HepG2 (cell line): ENCODE measurements at regions not wholly inside any gene's neighbourhood (a gene's known extent, or its start where the extent isn't known, plus 50 kb on each side); places are given as distances from the start of the nearest gene placed in this dataset.

Experiments
- ATAC-seq: fragments of 200-7000 bp; cut with Tn5 transposase; 3 replicates; pipeline ENCODE4 v1.9.1; 2020; ENCODE audit warnings: mild to moderate bottlenecking, moderate library complexity
- BruUV-seq: library from RNA; stranded (reverse); fragments of 400-500 nt; replicated peaks from 2 replicates; lab custom pipeline; 2021; lab: Mats Ljungman, UMichigan
- CTCF ChIA-PET: fragments of 300-600 bp; formaldehyde crosslinking; extraction: SDS; loops from one replicate; lab custom pipeline; 2021; ENCODE audit warnings: low total read pairs, inconsistent platforms, low intra/inter-chr PET ratio; lab: Yijun Ruan, JAX
- POLR2A ChIA-PET: fragments of 350-600 bp; sonication (Branson Sonifier 250); formaldehyde crosslinking; loops from one replicate; lab custom pipeline; 2020; ENCODE audit warnings: antibody characterized with exemption, inconsistent platforms; lab: Yijun Ruan, JAX
- DNase-seq: peaks from one replicate; pipeline ENCODE4 v3.0.0-alpha.2; 2015; ENCODE audit warnings: low spot score
- FAIRE-seq: peaks from 3 replicates; lab custom pipeline; 2011; peaks lifted over from hg19 to GRCh38; lab: Jason Lieb, UNC
- H2AFZ ChIP-seq: one replicate; pipeline ENCODE4 v1.6.1; 2011; ENCODE audit warnings: low read length, inconsistent platforms
- H3K27ac ChIP-seq: fragments of 300-600 bp; 3 replicates; pipeline ENCODE4 v1.8.0; 2011; ENCODE audit warnings: mixed run types, mild to moderate bottlenecking, mixed read lengths, low read length, inconsistent platforms; ENCODE audit not compliant: insufficient read depth; ENCODE audit errors: extremely low read length
- H3K27me3 ChIP-seq, 2 experiments: fragments of 200-600 bp in 1 of 2; 2 replicates in 1 of 2; 3 replicates in 1 of 2; pipeline versions ENCODE4 v1.6.0 to v1.8.0; 2011; ENCODE audit warnings: low read length in 2 of 2, mild to moderate bottlenecking in 2 of 2, moderate library complexity in 2 of 2, inconsistent platforms in 1 of 2; ENCODE audit not compliant: insufficient read depth in 2 of 2, control insufficient read depth in 1 of 2
- H3K36me3 ChIP-seq, 2 experiments: fragments of 200-600 bp in 1 of 2; replicated peaks in 1 of 2; 2 replicates in 1 of 2; 3 replicates in 1 of 2; pipeline versions ENCODE4 v1.5.1 to v1.8.0; 2011; ENCODE audit warnings: low read length in 2 of 2, inconsistent platforms in 1 of 2; ENCODE audit not compliant: insufficient read depth in 2 of 2, control insufficient read depth in 1 of 2
- H3K4me1 ChIP-seq: 2 replicates; pipeline ENCODE4 v1.5.1; 2012; ENCODE audit warnings: low read length, inconsistent platforms; ENCODE audit not compliant: insufficient read depth
- H3K4me2 ChIP-seq: 2 replicates; pipeline ENCODE4 v1.6.0; 2011; ENCODE audit warnings: low read depth, low read length, inconsistent platforms
- H3K4me3 ChIP-seq, 3 experiments: fragments of 200-600 bp in 1 of 3; sonication (generic), shearing (Covaris generic) in 1 of 3; replicated peaks in 1 of 3; 2 replicates each; pipeline ENCODE4 v1.5.1; 2011 to 2016; ENCODE audit warnings: low read length in 3 of 3, inconsistent platforms in 2 of 3, low read depth in 2 of 3, mild to moderate bottlenecking in 2 of 3, control low read depth in 1 of 3, mixed read lengths in 1 of 3; ENCODE audit not compliant: insufficient read depth in 1 of 3
- H3K79me2 ChIP-seq: one replicate; pipeline ENCODE4 v1.6.1; 2011; ENCODE audit warnings: low read length, inconsistent platforms; ENCODE audit not compliant: insufficient read depth
- H3K9ac ChIP-seq: 2 replicates; pipeline ENCODE4 v1.6.0; 2011; ENCODE audit warnings: mild to moderate bottlenecking, low read depth, low read length, inconsistent platforms; ENCODE audit not compliant: insufficient read depth
- H3K9me3 ChIP-seq: 2 replicates; pipeline ENCODE4 v1.5.1; 2012; ENCODE audit warnings: mild to moderate bottlenecking, low read length
- H4K20me1 ChIP-seq: 2 replicates; pipeline ENCODE4 v1.6.0; 2011; ENCODE audit warnings: inconsistent platforms, mild to moderate bottlenecking, low read length, moderate library complexity; ENCODE audit not compliant: insufficient read depth
- CCAR2 ChIP-seq: fragments of 200-400 bp; formaldehyde crosslinking; optimal IDR thresholded peaks from 2 replicates; pipeline ENCODE3; 2018; ENCODE audit warnings: low read depth, mild to moderate bottlenecking, low read length, moderate library complexity
- HHEX ChIP-seq: IDR thresholded peaks from 2 replicates; pipeline ENCODE4 v1.6.1; 2016; ENCODE audit warnings: control low read depth
- HOXA3 ChIP-seq: sonication (generic); formaldehyde crosslinking; IDR thresholded peaks from 2 replicates; pipeline ENCODE4 v1.5.0; 2020; ENCODE audit warnings: missing genetic modification reagents
- NPAS2 ChIP-seq: sonication (generic); formaldehyde crosslinking; IDR thresholded peaks from 2 replicates; pipeline ENCODE4 v1.8.0; 2022; ENCODE audit warnings: mild to moderate bottlenecking, missing genetic modification reagents, borderline replicate concordance
- PAWR ChIP-seq: sonication (generic); formaldehyde crosslinking; IDR thresholded peaks from 2 replicates; pipeline ENCODE4 v1.4.0; 2020; ENCODE audit warnings: missing genetic modification reagents, mild to moderate bottlenecking, borderline replicate concordance
- RORA ChIP-seq: sonication (generic); formaldehyde crosslinking; IDR thresholded peaks from 2 replicates; pipeline ENCODE4 v1.5.0; 2020; ENCODE audit warnings: mild to moderate bottlenecking, missing genetic modification reagents, moderate library complexity
- SNAPC2 ChIP-seq: sonication (generic); formaldehyde crosslinking; IDR thresholded peaks from 2 replicates; pipeline ENCODE4 v1.8.1; 2022; ENCODE audit warnings: mild to moderate bottlenecking, missing genetic modification reagents
- ZNF234 ChIP-seq: sonication (generic); formaldehyde crosslinking; conservative IDR thresholded peaks from 2 replicates; pipeline ENCODE4 v1.5.1; 2020; ENCODE audit warnings: mild to moderate bottlenecking, missing genetic modification reagents
- ZNF660 ChIP-seq: sonication (generic); formaldehyde crosslinking; IDR thresholded peaks from 2 replicates; pipeline ENCODE4 v1.5.1; 2020; ENCODE audit warnings: mild to moderate bottlenecking, low read depth, missing genetic modification reagents, borderline replicate concordance
- ZNF749 ChIP-seq: sonication (generic); formaldehyde crosslinking; IDR thresholded peaks from 2 replicates; pipeline ENCODE4 v1.8.0; 2022; ENCODE audit warnings: mild to moderate bottlenecking, missing genetic modification reagents, moderate library complexity, borderline replicate concordance
- WGBS: methylation state at CpG from one replicate; pipeline ENCODE4 v1.1.6; 2017; ENCODE audit warnings: low lambda C conversion rate; 5-methylcytosine and 5-hydroxymethylcytosine counted together
- in situ Hi-C: cut with HindIII; loops from 2 replicates; pipeline ENCODE4 v1.10.0; 2017; ENCODE audit warnings: low pct_unique_long_range_greater_than_20kb; ENCODE audit not compliant: extremely low pct_ligation_motif_present
- intact Hi-C: fragments of 100-400 bp; cut with micrococcal nuclease; formaldehyde crosslinking; loops from one replicate; pipeline ENCODE4 v1.10.0; 2022; ENCODE audit not compliant: unreplicated experiment
- TF ChIP-seq, protein P1 (sequence below): sonication (generic); formaldehyde crosslinking; IDR thresholded peaks from 2 replicates; pipeline ENCODE4 v1.4.0; 2020; ENCODE audit warnings: missing genetic modification reagents, borderline replicate concordance
- TF ChIP-seq, protein P2 (sequence below): IDR thresholded peaks from 2 replicates; pipeline ENCODE4 v1.6.1; 2012; ENCODE audit warnings: low read depth, low read length, improper control_type of control experiment

DNA sequence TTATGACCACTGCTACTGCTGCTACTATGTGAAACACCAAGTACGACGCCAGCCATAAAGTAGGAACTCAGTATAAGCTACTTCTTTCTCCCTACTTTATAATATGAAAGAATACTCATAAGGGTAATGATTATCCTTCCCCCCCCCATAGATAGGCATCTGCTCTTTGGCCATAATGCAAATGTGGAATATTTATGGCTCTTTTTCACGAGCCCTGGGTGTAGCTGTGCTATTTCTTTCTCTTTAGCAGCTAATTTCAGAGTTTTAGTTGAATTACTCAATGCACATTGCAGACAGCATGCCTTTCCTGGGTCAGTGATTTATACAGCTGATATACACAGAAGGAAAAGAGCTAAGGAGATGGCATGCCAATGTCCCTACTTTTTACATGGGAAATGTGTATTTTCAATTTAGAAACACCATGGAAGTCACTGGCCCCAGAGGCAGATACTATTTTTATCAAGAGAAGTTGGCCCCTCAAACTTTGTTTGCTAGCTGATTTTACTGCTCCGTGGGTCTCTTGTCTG is 234.1 kb upstream of the KIAA1217 start:
- FAIRE-seq (no peak), ATAC-seq (no peak), DNase-seq (no peak)
- TF ChIP-seq ZNF660 (CRISPR knock-in tag), result no peak
- TF ChIP-seq RORA (CRISPR knock-in tag), result no peak
- TF ChIP-seq, protein P1, sequence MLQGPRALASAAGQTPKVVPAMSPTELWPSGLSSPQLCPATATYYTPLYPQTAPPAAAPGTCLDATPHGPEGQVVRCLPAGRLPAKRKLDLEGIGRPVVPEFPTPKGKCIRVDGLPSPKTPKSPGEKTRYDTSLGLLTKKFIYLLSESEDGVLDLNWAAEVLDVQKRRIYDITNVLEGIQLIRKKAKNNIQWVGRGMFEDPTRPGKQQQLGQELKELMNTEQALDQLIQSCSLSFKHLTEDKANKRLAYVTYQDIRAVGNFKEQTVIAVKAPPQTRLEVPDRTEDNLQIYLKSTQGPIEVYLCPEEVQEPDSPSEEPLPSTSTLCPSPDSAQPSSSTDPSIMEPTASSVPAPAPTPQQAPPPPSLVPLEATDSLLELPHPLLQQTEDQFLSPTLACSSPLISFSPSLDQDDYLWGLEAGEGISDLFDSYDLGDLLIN (CRISPR knock-in tag), result no peak
- no peak for TF ChIP-seq CCAR2
- no peak for TF ChIP-seq NPAS2 (CRISPR knock-in tag)
- TF ChIP-seq HHEX, result no peak
- TF ChIP-seq HOXA3 (CRISPR knock-in tag), result no peak
- TF ChIP-seq, protein P2, sequence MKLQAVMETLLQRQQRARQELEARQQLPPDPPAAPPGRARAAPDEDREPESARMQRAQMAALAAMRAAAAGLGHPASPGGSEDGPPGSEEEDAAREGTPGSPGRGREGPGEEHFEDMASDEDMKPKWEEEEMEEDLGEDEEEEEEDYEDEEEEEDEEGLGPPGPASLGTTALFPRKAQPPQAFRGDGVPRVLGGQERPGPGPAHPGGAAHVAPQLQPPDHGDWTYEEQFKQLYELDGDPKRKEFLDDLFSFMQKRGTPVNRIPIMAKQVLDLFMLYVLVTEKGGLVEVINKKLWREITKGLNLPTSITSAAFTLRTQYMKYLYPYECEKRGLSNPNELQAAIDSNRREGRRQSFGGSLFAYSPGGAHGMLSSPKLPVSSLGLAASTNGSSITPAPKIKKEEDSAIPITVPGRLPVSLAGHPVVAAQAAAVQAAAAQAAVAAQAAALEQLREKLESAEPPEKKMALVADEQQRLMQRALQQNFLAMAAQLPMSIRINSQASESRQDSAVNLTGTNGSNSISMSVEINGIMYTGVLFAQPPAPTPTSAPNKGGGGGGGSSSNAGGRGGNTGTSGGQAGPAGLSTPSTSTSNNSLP, result no peak
- no peak for TF ChIP-seq SNAPC2 (CRISPR knock-in tag)
- no peak for TF ChIP-seq ZNF234 (CRISPR knock-in tag)
- TF ChIP-seq ZNF749 (CRISPR knock-in tag), result no peak
- TF ChIP-seq PAWR, result no peak
- no peaks in the 10 kb centered on the region for H3K4me1 ChIP-seq
- no peaks in the 10 kb centered on the region for H3K9me3 ChIP-seq
- ChIA-PET CTCF (no interaction called here), POLR2A (no interaction called here)
- H3K4me3 ChIP-seq, result no peak overlapping the region
- no TSS peak for BruUV-seq
- no peaks in the 10 kb centered on the region for H4K20me1 ChIP-seq
- 0% methylated on average over 4 of the region's 4 CpGs for WGBS
- H3K9ac ChIP-seq, result no peak overlapping the region
- H3K27ac ChIP-seq, result no peak overlapping the region
- no peaks in the 10 kb centered on the region for H3K36me3 ChIP-seq
- intact Hi-C loops, result no loop called here
- no peak overlapping the region for H3K4me2 ChIP-seq
- no peaks in the 10 kb centered on the region for H3K79me2 ChIP-seq
- H3K27me3 ChIP-seq, result 0 out of 5 replicates have a peak, but pooled peaks cover 0 to 2% of the 10 kb centered on the region in 2 experiments
- H2AFZ ChIP-seq, result no peak overlapping the region
- in situ Hi-C loops, result loop anchor here (25.0 kb wide), 1 partner anchor 537 kb away; no protein-coding TSS in a partner anchor
